ENCODE measurements at regions not wholly inside any gene's neighbourhood (a gene's known extent, or its start where the extent isn't known, plus 50 kb on each side); places are given as distances from the start of the nearest gene placed in this dataset.

DNA sequence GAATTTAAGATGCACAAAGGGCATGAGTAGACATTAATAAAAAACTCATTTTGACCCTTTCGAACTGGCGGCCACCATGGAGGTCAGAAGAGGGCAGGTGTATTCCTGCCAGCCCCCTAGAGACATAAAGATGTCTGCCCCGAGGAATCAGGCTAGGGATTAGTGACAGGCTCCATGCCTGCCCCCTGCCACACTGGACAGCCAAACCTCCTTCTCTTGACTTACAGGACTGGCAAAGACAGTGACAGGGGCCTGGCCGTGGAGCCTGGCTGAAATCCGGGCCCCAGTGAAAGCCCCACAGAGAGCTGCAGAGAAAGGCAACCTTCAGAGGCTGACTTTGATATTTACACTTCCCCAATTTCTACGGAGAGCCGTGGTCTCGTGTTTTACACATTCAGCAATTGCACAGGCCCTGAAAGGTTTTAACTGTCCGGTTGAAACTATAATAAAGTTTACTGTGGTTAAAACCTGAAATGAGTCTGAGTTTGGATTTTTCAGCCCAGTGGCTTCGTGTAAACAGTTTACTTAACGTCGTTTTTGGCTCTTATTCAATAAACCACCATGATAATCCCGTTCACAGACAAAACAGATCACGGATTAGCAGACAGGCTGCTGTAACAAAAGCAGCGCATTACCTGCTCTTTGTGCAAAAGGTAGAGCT, 243.9 kb upstream of the MYOCD start (continued):
- TF ChIP-seq ZBTB40 (IDR thresholded peaks at IDR 0.05; ENCODE audit: borderline replicate concordance) (peak; percentile 82; the same call in 1 of the 2 replicates), EP300 (IDR thresholded peaks at IDR 0.05; ENCODE audit: borderline replicate concordance in 1 of 2, control insufficient read depth in 1 of 2, low read depth in 2 of 2, low read length in 2 of 2) (peak; percentile 7 to 25; a peak in 1 of 4 replicates), SKIL (IDR thresholded peaks at IDR 0.05; ENCODE audit: low read depth, poor library complexity, severe bottlenecking) (peak; percentile 60), ZZZ3 (IDR thresholded peaks at IDR 0.05; ENCODE audit: control insufficient read depth, insufficient read length, low read depth) (no peak), ZNF687 (IDR thresholded peaks at IDR 0.05) (peak; percentile 92), SRF (IDR thresholded peaks at IDR 0.05; ENCODE audit: low read depth in 2 of 2, low read length in 2 of 2) (no peak), SUZ12 (IDR thresholded peaks at IDR 0.05; ENCODE audit: unreplicated experiment) (no peak), ZNF217 (IDR thresholded peaks at IDR 0.05) (no peak), BACH1 (IDR thresholded peaks at IDR 0.05; ENCODE audit: borderline replicate concordance) (no peak), PAX8 (IDR thresholded peaks at IDR 0.05) (no peak), BHLHE40 (IDR thresholded peaks at IDR 0.05; ENCODE audit: borderline replicate concordance in 1 of 2, low read depth in 2 of 2, low read length in 1 of 2) (peak; percentile 82 to 83), ZNF622 (IDR thresholded peaks at IDR 0.05) (no peak), SMARCA5 (IDR thresholded peaks at IDR 0.05) (no peak)
- TF ChIP-seq, protein P1, sequence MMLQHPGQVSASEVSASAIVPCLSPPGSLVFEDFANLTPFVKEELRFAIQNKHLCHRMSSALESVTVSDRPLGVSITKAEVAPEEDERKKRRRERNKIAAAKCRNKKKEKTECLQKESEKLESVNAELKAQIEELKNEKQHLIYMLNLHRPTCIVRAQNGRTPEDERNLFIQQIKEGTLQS (IDR thresholded peaks at IDR 0.05; ENCODE audit: borderline replicate concordance, extremely low read depth, low read depth, low read length), result no peak

Data from GM12878 (cell line).